ENCODE measurements at regions not wholly inside any gene's neighbourhood (a gene's known extent, or its start where the extent isn't known, plus 50 kb on each side); places are given as distances from the start of the nearest gene placed in this dataset.
A peak's percentile ranks its signal among the peaks of the same experiment; 100 is the strongest.

GRCh38 chr5:35477321-35477720 lies 140.3 kb upstream of the SPEF2 start:
- FAIRE-seq (peak; percentile 33), DNase-seq (ENCODE audit: insufficient read length) (no peak)

GRCh38 chr5:35476797-35477196 lies 140.9 kb upstream of the SPEF2 start:
- FAIRE-seq: no peak

More at GRCh38 chr5:35477321-35477720, 140.3 kb upstream of the SPEF2 start:
- TF ChIP-seq POLR2AphosphoS5 (IDR thresholded peaks at IDR 0.05; ENCODE audit: low read depth, low read length): no peak
- TF ChIP-seq TAF1 (IDR thresholded peaks at IDR 0.05; ENCODE audit: borderline replicate concordance, low read depth, low read length): no peak
- no peak for TF ChIP-seq POLR2A (IDR thresholded peaks at IDR 0.05; ENCODE audit: low read depth, low read length)

GRCh38 chr5:35476036-35476435 lies 141.6 kb upstream of the SPEF2 start:
- no peak for TF ChIP-seq POLR2A (IDR thresholded peaks at IDR 0.05; ENCODE audit: low read depth, low read length)
- no peak for TF ChIP-seq TAF1 (IDR thresholded peaks at IDR 0.05; ENCODE audit: borderline replicate concordance, low read depth, low read length)
- no peak for TF ChIP-seq POLR2AphosphoS5 (IDR thresholded peaks at IDR 0.05; ENCODE audit: low read depth, low read length)
- FAIRE-seq (no peak), DNase-seq (ENCODE audit: insufficient read length) (no peak)

More at GRCh38 chr5:35476797-35477196, 140.9 kb upstream of the SPEF2 start:
- TF ChIP-seq TAF1 (IDR thresholded peaks at IDR 0.05; ENCODE audit: borderline replicate concordance, low read depth, low read length): no peak
- TF ChIP-seq POLR2AphosphoS5 (IDR thresholded peaks at IDR 0.05; ENCODE audit: low read depth, low read length): no peak
- TF ChIP-seq POLR2A (IDR thresholded peaks at IDR 0.05; ENCODE audit: low read depth, low read length): no peak
- no peak for DNase-seq (ENCODE audit: insufficient read length)

- DNase-seq (ENCODE audit: insufficient read length) (no peak), FAIRE-seq (no peak)
- TF ChIP-seq POLR2A (IDR thresholded peaks at IDR 0.05; ENCODE audit: low read depth, low read length) (no peak), POLR2AphosphoS5 (IDR thresholded peaks at IDR 0.05; ENCODE audit: low read depth, low read length) (no peak), TAF1 (IDR thresholded peaks at IDR 0.05; ENCODE audit: borderline replicate concordance, low read depth, low read length) (no peak)
Measured at GRCh38 chr5:35473589-35473988, 144.1 kb upstream of the SPEF2 start.

DNA sequence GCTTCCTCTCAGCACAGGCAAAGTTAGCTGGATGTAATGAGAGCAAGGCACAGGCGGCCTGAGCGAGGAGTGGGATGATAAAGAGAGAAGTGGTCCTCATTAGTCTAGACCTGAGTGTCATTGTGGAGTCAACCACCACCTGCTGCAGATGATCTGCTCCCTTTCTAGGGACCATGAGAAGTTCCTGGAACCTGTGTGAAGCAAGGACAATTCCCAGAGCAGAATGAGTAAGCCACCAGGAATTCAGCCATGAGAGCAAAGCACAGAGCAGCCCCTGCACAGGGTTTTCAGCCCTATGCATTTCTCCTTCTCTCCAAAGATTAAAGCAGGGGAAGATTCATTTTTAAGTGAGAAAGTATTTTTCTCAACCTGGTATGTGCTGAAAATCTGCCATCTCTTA lies 146.8 kb upstream of the SPEF2 start:
- TF ChIP-seq POLR2A (IDR thresholded peaks at IDR 0.05; ENCODE audit: low read depth, low read length) (no peak), POLR2AphosphoS5 (IDR thresholded peaks at IDR 0.05; ENCODE audit: low read depth, low read length) (no peak), TAF1 (IDR thresholded peaks at IDR 0.05; ENCODE audit: borderline replicate concordance, low read depth, low read length) (no peak)
- FAIRE-seq: no peak
- DNase-seq (ENCODE audit: insufficient read length): no peak

GRCh38 chr5:35468811-35469210 lies 148.9 kb upstream of the SPEF2 start:
- no peak for FAIRE-seq
- DNase-seq (ENCODE audit: insufficient read length): no peak

GRCh38 chr5:35466746-35467145 lies 150.9 kb upstream of the SPEF2 start:
- FAIRE-seq: no peak
- TF ChIP-seq POLR2A (IDR thresholded peaks at IDR 0.05; ENCODE audit: low read depth, low read length): no peak
- TF ChIP-seq TAF1 (IDR thresholded peaks at IDR 0.05; ENCODE audit: borderline replicate concordance, low read depth, low read length): no peak
- TF ChIP-seq POLR2AphosphoS5 (IDR thresholded peaks at IDR 0.05; ENCODE audit: low read depth, low read length): no peak
- no peak for DNase-seq (ENCODE audit: insufficient read length)

More at GRCh38 chr5:35468811-35469210, 148.9 kb upstream of the SPEF2 start:
- TF ChIP-seq POLR2A (IDR thresholded peaks at IDR 0.05; ENCODE audit: low read depth, low read length) (no peak), TAF1 (IDR thresholded peaks at IDR 0.05; ENCODE audit: borderline replicate concordance, low read depth, low read length) (no peak)

DNA sequence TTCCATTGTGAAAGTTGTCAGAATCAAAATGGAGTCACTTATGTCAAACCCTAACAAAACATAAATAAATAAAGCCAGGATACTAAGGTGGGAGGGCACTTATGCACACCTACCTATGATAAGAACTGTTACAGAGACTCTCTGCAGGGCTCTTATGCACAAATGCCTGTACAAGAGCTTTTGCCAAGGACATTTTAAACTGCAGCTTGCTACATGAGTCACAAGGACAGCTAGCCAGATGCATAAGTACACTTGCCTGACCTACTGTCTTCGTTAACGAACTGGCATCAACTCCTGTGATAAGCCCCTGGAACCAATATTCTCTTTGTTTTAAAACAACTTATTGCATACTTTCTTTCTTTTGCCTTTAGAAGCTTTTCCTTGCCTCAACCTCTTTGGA lies 152.9 kb upstream of the SPEF2 start:
- DNase-seq (ENCODE audit: insufficient read length) (no peak), FAIRE-seq (no peak)
- TF ChIP-seq TAF1 (IDR thresholded peaks at IDR 0.05; ENCODE audit: borderline replicate concordance, low read depth, low read length) (no peak), POLR2AphosphoS5 (IDR thresholded peaks at IDR 0.05; ENCODE audit: low read depth, low read length) (no peak), POLR2A (IDR thresholded peaks at IDR 0.05; ENCODE audit: low read depth, low read length) (no peak)

DNA sequence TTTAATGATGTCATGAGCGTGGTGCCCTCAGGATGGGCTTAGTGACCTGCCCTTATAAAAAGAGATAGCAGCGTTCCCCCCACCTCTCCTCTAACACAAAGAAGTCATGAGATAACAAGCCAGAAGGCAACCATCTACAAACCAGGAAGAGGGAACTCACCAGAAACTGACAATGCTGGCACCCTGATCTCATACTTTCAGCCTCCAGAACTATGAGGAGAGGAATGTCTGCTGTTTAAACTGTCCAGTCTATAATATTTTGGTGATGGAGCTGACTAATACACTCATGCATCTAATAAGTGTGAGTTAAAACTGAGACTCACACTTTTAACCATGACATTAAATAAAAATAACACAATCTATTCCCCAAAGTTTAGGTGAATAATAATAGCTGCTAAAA lies 156.1 kb upstream of the SPEF2 start:
- no peak for TF ChIP-seq POLR2A (IDR thresholded peaks at IDR 0.05; ENCODE audit: low read depth, low read length)
- TF ChIP-seq TAF1 (IDR thresholded peaks at IDR 0.05; ENCODE audit: borderline replicate concordance, low read depth, low read length): no peak
- TF ChIP-seq POLR2AphosphoS5 (IDR thresholded peaks at IDR 0.05; ENCODE audit: low read depth, low read length): no peak
- no peak for DNase-seq (ENCODE audit: insufficient read length)
- FAIRE-seq: no peak

DNA sequence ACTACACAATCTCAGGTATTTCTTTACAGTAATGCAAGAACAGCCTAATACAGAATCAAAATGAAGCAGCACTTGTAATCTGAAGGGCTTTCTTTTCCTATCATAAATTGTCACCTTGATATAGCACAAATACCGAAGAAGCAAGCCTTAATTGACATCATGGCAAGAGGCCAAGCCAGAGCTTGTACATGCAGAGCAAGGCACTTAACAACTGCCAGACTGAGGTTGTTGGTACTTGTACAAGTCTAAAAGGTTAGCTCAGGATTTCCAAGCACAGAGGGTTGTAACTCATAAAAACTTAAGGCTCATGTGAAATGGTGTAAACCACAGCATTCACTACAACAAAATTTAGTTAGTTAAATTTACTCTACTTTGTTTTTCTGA lies 158.8 kb upstream of the SPEF2 start:
- no peak for TF ChIP-seq POLR2A (IDR thresholded peaks at IDR 0.05; ENCODE audit: low read depth, low read length)
- TF ChIP-seq TAF1 (IDR thresholded peaks at IDR 0.05; ENCODE audit: borderline replicate concordance, low read depth, low read length): no peak
- no peak for TF ChIP-seq POLR2AphosphoS5 (IDR thresholded peaks at IDR 0.05; ENCODE audit: low read depth, low read length)
- DNase-seq (ENCODE audit: insufficient read length) (no peak), FAIRE-seq (no peak)

DNA sequence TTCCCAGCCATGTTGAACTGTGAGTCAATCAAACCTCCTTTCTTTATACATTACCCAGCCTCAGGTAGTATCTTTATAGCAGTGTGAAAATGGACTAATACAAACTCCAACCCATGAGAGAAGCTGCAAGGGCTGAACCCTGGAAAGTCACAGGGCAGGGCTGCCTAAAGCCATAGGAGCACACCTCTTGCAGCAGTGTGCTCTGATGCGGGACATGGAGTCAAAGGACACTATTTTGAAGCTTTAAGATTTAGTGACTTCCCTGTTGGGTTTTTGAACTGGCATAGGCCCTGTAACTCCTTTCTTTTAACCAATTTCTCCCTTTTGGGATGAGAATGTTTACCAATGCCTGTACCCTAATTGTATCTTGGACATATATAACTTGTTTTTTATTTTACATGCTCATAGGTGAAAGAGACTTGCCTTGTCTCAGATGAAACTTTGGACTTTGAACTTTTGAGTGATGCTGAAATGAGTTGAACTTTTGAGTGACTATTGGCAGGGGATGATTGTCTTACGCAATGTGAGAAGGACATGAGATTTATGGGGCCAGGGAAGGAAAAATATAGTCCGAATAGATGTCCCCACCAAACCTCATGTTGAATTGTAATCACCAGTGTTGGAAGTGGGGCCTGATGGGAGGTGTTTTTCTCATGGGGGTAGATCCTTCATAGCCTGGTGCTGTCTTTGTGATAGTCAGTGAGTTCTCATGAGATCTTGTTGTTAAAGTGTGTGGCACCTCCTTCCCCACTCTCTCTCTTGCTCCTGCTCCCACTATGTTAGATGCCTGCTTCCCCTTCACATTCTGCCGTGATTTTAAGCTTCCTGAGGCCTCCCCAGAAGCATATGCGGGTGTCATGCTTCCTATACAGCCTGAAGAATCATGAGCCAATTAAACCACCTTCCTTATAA lies 159.5 kb upstream of the SPEF2 start:
- no peak for TF ChIP-seq POLR2A (IDR thresholded peaks at IDR 0.05; ENCODE audit: low read depth, low read length)
- DNase-seq (ENCODE audit: insufficient read length) (no peak), FAIRE-seq (no peak)

GRCh38 chr5:35456506-35456905 lies 161.2 kb upstream of the SPEF2 start:
- DNase-seq (ENCODE audit: insufficient read length) (no peak), FAIRE-seq (no peak)
- TF ChIP-seq POLR2AphosphoS5 (IDR thresholded peaks at IDR 0.05; ENCODE audit: low read depth, low read length) (no peak), TAF1 (IDR thresholded peaks at IDR 0.05; ENCODE audit: borderline replicate concordance, low read depth, low read length) (no peak), POLR2A (IDR thresholded peaks at IDR 0.05; ENCODE audit: low read depth, low read length) (no peak)
